HG03097 (cell line): ENCODE measurements at regions not wholly inside any gene's neighbourhood (a gene's known extent, or its start where the extent isn't known, plus 50 kb on each side); places are given as distances from the start of the nearest gene placed in this dataset.
"Not testable (repeated sequence)": the region's sequence is repeated elsewhere in the genome, so short reads cannot be mapped to it uniquely, and the experiment has no call there.

Source experiments
- ATAC-seq: cut with Tn5 transposase; IDR thresholded peaks from one replicate; pipeline ENCODE4 v1.9.1; 2021; ENCODE audit not compliant: unreplicated experiment, low FRiP score

DNA sequence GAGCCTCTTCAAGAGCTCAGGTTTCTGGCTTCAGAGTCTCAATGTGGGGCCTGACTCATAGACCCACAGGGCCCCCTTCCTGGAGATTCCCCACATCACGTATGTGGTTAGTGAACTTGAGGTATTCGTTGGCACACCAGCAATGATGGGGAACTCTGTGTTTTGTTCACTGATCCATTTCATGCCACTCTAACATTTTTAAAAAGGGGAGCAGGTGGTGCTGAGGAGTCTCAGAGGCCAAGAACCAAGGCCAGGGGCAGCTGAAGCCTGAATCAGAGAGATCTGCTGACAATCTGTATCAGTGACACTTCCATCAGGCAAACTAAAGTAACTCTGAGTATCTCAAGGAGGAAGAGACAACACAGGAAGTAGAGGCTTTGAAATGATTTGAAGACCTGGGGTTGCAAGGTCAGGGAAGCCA lies 323.4 kb downstream of the VRK1 start:
- peak; percentile 61 for ATAC-seq

DNA sequence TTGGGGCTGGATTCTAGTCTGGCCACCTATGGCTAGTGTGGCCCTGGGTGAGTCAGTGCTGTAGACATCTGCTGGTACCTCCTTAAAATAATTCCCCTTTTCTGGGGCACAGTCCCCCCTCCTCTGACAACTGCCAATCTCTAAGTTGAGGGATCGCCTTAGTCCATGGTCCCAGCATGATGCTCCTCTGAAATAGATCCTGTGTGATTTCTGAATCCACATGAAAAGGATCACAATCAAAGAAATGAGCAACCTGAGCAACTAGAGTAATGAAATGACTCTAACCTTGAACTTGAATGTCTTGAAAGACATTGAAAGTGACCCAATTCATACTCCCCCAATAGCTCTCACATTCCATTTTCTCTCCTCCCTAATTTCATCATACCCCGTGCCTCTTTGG lies 332.5 kb downstream of the VRK1 start:
- ATAC-seq: no peak

DNA sequence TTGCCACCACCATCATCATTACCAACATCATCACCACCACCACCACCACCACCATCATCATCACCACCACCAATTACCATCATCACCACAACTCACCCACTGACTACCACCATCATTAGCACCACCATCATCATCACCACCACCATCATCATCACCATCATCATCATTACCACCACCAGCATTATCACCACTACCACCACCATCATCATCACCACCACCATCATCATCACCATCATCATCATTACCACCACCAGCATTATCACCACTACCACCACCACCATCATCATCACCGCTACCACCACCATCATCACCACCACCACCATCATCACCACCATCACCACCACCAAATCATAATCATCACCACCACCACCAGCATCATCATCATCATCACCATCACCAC lies 338.7 kb downstream of the VRK1 start:
- not testable (repeated sequence) for ATAC-seq

DNA sequence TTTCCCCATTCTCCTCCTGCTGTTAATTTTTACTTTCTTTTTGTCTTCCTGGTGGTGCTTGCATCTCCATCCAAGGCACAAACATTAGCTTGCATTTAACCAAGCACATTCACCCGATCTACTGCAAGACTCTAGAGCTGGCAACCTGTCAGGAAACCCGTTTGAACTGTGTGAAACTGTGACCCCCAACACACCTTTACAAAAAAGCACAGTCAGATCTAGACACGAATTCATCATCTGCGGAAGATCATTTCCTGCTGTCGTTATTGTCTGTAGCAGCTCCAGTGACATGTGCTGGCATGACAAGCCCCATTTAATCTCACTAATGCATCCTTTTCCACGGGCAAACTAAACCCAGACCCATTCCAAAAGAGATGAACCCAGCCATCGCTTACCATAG lies 340.5 kb downstream of the VRK1 start:
- no peak for ATAC-seq

DNA sequence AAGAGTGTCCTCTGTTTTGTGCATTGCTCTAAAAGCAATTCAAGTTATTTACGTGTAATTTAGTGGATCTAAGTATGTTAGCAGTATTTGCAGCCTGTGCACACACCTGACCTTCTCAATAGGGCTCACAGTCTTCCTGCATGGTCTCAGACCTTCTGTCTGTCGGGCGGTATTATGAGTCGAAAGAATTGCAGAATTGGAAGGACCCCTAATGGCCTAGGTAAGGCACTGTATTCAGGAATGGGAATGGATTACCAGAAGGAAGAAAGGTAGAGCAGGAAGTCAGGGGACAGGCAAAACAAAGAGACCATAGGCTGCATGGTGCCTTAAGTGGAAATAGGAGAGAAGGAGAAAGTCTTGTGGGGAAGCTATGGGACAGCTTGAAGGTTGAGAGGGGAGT lies 341.6 kb downstream of the VRK1 start:
- ATAC-seq: no peak

DNA sequence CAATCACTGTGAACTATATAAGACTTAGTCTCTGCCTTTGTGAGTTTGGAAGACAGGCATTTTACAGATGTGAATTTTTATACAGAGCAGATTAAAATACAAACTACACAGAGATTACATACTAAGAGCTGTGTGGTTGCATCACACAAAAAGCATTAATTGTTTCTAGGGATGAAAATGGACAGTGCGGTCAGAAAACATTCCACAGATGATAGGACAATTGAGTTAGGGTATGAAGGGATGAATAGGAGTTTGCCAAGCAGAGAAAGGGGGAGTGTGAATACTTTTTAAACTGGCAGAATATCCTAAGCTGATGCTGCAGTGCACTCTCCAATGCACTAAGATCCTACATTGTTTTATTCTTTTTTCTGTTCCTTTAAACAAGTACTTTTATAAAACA lies 345.8 kb downstream of the VRK1 start:
- ATAC-seq: no peak

DNA sequence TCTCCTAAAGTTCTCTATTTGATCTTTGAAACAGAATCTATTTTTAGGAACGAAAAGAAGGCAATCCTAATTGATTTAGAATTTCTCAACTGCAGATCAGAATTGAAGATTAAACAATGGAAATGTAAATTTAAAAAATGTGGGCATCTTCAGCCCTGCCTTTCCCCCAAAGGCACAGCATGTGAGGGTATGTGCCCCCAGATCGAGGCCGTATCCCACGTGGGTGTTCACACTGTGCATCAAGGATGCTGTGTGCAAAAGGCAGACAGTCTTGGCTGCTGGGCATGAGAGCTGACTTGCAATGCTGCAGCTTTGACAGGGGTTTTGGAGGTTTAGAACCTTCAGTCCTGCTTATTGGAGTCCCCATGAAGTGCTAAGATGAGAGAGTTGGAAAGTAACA lies 346.3 kb downstream of the VRK1 start:
- ATAC-seq: no peak

DNA sequence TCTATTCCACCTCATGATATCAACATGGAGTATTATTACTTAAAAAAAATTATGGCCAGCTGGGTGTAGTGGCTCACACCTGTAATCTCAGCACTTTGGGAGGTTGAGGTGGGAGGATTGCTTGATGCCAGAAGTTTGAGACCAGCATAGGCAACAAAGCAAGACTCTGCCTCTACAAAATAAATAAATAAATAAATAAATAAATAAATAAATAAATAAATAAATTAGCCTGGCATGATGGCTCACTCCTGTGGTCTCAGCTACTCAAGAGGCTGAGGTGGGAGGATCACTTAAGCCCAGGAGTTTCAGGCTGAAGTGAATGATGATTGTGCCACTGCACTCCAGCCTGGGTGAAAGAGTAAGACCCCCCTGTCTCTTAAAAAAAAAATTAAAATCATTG lies 350.8 kb downstream of the VRK1 start:
- not testable (repeated sequence) for ATAC-seq

DNA sequence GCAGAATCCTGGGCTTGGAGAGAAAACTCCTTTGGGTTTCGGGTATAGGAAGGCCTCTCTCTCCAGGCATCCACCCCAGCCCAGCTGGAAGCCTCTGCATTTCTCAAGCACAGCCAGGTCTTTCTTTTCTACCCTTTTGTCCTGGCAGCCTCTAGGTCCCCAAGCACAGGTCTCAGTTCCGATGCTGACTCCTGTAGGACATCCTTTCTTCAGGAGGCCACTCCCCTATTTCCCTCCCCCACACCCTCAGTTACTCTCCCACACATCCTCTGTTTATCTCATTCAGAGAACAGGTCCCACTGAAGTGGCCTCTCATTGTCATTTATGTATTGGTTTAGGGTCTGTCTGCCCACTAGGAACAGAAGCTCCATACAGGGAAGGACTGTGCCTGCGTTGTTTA lies 352.6 kb downstream of the VRK1 start:
- ATAC-seq: no peak

DNA sequence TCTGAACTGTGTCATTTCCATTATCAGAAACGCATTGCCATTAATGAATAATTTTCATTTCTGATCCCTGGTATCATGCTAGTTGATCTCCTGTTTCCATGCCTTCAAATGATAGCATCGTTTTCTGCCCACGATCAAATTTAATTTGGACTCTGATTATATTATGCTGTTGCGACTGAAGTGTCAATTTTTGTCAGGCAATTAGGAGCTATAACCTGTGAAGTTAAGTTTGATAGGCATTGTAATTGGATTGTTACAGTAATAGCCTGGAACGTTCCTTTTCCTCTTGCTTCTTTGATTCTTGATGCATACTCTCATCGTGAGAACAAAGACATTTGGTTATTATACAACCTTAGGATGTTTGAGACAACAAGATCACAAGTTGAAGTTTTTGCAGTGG lies 356.3 kb downstream of the VRK1 start:
- no peak for ATAC-seq

DNA sequence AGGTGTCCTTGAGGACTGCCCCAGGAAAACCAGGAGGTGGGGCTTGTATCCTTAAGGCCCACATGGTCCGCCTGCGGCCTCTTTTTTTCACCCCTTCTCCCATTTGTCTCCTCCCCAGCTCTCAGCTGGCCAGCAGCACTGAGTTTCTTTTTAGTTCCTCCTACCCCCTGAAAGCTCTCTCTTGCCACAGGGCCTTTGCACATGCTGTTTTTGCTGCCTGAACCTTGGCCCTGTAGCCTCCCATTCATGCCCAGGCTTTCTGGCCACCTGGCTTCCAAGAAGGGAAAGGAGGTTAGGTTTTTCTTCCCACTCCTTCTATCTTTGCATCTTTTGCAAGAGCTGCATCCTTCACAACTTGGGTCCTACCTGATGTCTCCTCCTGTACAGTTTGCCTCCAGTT lies 358.1 kb downstream of the VRK1 start:
- ATAC-seq: no peak

DNA sequence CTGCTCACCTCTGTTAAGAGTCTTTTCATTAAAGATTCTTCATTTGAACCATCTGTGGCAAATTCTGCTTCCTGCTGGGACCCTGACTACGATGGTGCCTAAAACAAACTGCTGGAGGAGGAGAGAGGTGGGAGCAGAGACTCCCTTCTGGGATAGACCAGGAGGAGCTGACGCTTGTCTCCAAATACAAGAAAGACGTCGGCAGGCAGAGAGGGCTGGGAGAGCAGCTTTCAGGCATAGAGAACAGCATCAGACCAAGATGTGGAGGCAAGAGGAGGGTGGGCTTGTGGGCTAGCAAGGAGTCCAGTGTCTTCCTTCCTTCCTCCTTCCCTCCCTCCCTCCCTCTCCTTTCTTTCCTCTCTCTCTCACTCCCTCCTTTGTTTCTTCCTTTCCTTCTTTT lies 358.6 kb downstream of the VRK1 start:
- no peak for ATAC-seq

DNA sequence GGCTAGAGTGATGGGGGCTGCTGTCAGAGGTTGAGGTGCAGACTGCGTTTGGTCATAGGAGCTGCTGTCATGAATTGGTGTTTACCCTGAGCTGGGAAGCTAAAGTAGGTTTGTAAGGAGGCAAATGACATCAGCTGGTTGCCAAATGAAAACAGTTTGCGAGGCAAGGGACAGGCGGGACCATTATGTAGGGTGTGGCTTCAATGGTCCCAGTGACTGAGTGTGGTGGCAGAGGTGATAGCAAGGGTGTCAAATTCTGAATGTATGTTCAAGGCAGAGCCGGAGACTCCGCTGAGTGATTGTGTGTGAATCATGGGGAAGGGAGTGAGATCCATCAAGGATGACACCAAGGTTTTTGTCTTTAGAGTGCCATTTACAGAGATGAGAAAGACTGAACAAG lies 359.5 kb downstream of the VRK1 start:
- no peak for ATAC-seq

DNA sequence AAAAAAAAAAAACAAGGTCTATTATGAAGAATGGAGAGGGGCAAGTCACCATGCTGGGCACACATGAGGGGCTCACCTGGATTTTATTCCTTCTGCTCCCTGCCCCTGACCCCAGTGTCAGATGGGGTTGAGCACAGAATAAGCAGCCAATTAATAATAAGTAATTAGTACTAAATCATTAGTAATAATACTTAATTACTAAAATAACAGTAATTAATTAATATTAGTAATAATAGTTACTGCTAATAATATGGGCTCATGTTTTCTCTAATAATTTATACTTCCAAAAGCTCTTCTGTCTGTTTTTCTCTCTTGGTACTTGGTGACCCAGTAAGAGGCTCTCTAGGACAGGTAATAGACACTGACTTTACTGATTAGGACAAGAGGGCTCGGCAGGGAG lies 360.9 kb downstream of the VRK1 start:
- no peak for ATAC-seq

DNA sequence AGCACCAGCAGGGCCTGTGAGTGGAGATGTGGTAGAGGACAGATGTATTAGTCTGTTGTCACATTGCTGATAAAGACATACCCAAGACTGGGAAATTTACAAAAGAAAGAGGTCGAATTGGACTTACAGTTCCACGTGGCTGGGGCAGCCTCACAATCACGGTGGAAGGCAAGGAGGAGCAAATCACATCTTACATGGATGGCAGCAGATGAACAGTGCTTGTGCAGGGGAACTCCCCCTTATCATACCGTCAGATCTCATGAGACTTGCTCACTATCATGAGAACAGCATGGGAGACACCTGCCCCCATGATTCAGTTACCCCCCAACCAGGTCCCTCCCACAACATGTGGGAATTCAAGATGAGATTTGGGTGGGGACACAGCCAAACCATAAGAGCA lies 361.9 kb downstream of the VRK1 start:
- ATAC-seq: no peak

DNA sequence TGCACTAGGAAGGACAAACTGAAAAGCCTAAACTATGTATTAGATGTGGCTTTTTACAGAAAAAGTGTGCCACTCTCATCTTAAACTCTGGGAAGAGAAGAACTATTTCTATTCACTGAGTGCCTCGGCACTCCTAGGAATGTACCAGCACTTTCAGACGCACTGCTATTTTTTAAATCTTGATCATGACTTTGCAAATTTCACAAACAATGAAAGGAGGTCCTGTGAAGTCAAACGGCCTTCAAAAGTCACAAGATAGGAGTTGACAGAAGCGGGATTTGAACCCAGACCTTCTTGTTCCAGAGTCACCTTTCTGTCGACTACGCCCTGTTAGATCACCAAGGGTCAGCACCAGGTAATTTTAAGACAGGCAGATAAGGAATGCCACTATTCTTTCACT lies 365.4 kb downstream of the VRK1 start:
- no peak for ATAC-seq

DNA sequence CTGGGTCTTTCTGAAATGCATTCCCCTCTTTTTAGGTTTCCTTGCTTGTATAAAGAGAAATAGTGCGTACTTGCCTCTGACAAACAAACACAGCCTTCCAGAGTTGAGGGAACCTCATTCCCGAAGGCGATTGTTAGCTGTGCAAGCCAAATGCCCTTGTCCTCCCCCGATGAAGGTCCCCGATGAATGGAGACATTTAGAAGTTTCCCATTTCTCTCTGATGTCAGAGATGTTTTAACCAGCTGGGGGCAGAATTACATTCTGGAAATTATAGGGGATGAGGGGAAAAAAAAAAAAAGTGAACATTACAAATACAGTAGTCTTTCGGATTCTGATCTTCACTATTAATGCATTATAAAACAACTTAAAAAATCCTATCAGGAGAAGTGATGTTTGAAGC lies 366.8 kb downstream of the VRK1 start:
- ATAC-seq: no peak

DNA sequence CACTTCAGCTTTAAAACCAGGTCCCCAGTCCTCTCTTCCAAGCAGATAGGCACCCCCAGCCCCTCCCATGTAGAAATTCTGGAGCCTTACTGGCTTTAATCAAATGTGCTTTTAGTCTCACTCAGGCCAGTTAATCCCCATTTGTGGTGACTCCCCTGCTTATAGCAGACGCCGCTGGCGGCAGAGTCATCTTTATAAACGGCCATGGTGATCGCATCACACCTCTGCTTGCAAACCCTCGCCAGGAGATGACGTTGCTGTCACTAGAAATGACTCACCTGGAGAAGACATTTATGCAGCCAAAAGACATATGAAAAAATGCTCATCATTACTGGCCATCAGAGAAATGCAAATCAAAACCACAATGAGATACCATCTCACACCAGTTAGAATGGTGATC lies 369.3 kb downstream of the VRK1 start:
- no peak for ATAC-seq

DNA sequence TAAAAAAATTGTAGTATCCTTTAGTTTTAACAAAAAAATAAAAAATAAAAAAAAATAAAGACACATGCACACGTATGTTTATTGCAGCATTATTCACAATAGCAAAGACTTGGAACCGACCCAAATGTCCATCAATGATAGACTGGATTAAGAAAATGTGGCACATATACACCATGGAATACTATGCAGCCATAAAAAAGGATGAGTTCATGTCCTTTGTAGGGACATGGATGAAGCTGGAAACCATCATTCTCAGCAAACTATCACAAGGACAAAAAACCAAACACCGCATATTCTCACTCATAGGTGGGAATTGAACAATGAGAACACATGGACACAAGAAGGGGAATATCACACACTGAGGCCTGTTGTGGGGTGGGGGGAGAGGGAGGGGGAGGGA lies 370.4 kb downstream of the VRK1 start:
- not testable (repeated sequence) for ATAC-seq

DNA sequence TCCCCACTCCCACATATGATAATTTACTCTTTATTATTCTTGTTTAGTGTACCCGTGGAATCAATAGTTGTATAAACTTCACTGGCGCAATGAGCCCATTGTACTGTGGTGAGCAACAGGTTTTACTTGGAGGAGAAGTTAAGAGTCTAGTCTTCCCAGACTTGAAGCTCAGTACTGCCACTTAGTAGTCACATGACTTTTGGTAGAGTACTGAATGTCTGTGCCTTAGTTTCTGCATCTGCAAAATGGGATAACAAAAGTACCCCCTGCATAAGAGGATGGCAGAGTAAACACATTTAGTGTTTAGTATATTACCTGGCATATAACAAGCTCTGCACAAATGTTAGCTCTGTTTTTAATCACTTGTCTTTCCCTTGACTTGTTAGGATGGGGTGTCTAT lies 375.5 kb downstream of the VRK1 start:
- no peak for ATAC-seq

DNA sequence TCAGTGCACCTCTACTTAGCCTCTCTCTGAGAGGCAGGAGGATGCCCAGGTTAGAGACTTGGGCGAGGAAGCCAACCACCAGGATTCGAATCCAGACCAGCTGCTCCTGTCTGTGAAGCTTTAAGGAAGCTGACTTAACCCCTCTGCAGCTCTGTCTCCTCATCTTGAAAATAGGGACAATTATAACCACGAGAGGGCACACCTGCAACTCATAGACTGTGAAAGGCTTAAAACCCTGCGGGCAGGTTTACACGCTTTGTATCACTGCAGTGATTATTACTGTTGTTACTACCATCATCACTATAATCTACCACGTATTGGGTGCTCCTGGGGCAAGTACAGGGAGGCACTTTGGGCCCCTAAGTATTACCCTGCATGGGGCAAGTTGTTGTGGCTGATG lies 379.8 kb downstream of the VRK1 start:
- no peak for ATAC-seq

DNA sequence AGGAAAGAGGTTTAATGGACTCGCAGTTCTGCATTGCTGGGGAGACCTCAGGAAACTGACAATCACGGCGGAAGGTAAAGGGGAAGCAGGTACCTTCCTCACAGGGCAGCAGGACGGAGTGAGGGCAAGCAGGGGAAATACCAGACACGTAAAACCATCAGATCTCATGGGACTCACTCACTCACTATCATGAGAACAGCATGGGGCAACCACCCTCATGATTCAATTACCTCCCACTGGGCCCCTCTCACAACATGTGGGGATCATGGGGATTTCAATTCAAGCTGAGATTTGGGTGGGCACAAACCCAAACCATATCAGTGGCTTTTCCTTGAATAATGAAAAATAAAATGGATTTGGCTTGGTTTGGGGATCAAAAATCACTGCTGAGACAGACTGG lies 380.5 kb downstream of the VRK1 start:
- ATAC-seq: no peak

DNA sequence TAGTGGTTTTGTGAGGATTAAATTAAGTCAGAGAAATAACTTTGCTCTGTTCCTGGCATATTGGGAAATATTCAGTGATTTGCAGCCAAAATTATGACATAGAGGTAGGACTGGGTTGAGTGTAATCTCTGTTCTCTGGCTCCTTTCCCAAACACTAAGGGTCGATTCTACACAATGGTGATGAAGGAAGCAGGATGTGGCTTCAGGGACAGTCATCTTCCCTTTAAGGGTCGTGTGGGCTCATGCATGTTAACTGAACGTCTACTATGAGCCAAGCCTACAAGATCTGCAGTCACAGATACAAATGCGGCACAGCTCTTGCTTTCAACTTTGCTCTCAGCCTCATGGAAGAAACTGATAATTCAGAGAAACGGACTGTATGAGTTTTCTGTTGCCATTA lies 381.6 kb downstream of the VRK1 start:
- ATAC-seq: no peak

DNA sequence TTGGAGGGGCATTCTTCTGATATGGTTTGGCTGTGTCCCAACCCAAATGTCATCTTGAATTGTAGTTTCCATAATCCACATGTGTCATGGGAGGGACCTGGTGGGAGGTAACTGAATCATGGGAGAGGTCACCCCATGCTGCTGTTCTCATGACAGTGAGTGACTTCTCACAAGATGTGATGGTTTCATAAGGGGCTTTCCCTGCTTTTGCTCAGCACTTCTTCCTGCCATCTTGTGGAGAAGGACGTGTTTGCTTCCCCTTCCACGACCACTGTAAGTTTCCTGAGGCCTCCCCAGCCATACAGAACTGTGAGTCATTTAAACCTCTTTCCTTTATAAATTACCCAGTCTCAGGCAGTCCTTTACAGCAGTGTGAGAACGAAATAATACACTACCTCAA lies 382.4 kb downstream of the VRK1 start:
- ATAC-seq: no peak
